Brain microvascular endothelial cell (primary cell): ENCODE measurements at regions not wholly inside any gene's neighbourhood (a gene's known extent, or its start where the extent isn't known, plus 50 kb on each side); places are given as distances from the start of the nearest gene placed in this dataset.

Experiments
- DNase-seq: peaks from one replicate; pipeline ENCODE4 v3.0.0-alpha.2; 2020
- H3K27ac ChIP-seq: fragments of 250-450 bp; sonication (Bioruptor Pico); 2 replicates; pipeline ENCODE4 v1.5.1; 2020; ENCODE audit warnings: mild to moderate bottlenecking, moderate library complexity
- H3K27me3 ChIP-seq: fragments of 250-450 bp; sonication (Bioruptor Pico); replicated peaks from 2 replicates; pipeline ENCODE4 v1.5.1; 2020; ENCODE audit warnings: mild to moderate bottlenecking
- H3K36me3 ChIP-seq: fragments of 250-450 bp; sonication (Bioruptor Pico); replicated peaks from 2 replicates; pipeline ENCODE4 v1.5.1; 2020; ENCODE audit warnings: mild to moderate bottlenecking
- H3K4me3 ChIP-seq: 2 replicates; pipeline ENCODE4 v1.5.1; 2011; ENCODE audit warnings: low read depth, mild to moderate bottlenecking, control low read depth, low read length, moderate library complexity
- CTCF ChIP-seq: IDR thresholded peaks from 2 replicates; pipeline ENCODE4 v1.5.1; 2011; ENCODE audit warnings: low read depth, mild to moderate bottlenecking, moderate library complexity, low read length, control low read depth, inconsistent platforms; ENCODE audit errors: missing control alignments
- in situ Hi-C: cut with HindIII; loops from 2 replicates; pipeline ENCODE4 v1.10.0; 2017; ENCODE audit warnings: low sequenced_read_pairs, low pct_ligation_motif_present

DNA sequence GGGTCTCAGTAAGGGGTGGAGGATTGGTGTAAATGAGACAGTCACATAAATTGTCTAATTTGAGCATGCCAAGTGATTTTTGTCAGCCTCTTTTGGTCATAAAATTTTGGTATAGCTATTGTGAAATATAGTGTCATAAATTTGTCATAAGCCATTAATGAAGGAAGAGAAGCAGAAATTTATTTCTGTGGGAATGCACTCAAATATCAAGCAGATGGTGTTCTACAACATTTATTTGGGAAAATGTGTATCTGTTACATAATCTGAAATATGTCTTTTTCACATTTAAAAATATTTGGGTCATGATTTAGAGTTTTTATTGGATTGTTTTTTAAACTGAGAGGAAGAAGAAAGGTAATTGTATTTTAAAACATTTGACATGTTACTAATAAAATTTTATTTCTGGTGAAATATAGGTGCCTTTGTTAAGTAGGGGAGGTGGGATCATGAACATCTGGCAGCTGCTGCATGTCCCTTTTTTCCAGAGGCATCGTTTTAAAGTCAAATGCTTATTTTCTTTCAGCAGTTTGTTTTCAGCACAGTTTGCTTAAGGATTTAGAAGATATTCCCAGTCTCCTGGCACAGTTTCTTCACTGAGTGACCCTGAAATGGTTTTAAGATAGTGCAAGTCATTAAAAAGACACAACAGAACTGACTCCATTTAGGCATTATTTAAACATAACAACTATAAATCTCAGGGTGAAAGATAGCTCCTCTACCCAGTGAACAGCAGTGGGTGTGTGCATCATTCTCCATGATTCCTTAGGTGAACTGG, 371.7 kb downstream of the SNAPC1 start:
- no peak for DNase-seq
- TF ChIP-seq CTCF: no peak
- no peak overlapping the region for H3K27ac ChIP-seq
- in situ Hi-C loops: no loop called here
- peaks cover 11% of the 10 kb centered on the region for H3K27me3 ChIP-seq
- H3K4me3 ChIP-seq: no peak overlapping the region
- H3K36me3 ChIP-seq: no peaks in the 10 kb centered on the region

DNA sequence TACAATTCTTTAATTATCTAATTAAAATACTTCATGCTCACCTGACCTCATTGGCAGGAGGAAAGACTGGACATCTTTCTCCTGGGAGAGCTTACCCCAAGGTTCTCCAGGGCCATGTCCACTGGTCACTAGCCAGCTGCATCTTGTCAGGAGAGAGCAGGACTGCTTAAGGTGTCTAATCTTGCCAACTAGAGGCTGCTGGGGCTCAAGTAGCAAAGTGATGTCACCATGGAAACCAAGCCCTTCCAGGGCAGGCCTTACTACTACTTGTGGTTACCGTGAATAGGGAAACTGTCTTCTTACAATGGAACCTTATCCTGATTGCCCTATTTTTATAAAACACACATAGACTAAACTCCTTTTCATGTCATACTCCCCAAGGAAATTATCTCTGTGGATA, 376.4 kb downstream of the SNAPC1 start:
- DNase-seq: no peak
- no peak for TF ChIP-seq CTCF
- Histone ChIP-seq H3K27ac (no peak overlapping the region), H3K36me3 (no peaks in the 10 kb centered on the region), H3K4me3 (no peak overlapping the region), H3K27me3 (peaks cover under 1% of the 10 kb centered on the region)
- in situ Hi-C loops: no loop called here

DNA sequence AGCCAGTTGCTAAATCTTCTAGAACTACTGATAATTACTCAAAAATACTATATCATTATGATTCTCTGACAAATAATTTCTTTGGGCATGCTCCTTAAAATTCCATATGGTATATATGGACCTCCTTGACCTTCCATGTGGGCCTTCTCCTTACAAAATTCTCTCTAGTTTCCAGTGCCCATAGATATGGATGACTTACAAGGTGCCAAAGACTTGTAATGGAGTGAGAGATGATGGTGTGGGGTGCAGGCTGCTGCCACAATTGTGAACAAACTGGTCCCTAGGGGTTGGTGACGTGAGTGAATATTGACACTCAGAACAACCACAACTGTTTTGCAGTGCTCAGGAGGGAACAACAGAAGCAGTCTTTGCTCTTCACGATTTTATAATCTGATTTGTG, 378.9 kb downstream of the SNAPC1 start:
- DNase-seq: no peak
- H3K27ac ChIP-seq: no peak overlapping the region
- H3K27me3 ChIP-seq: no peaks in the 10 kb centered on the region
- H3K36me3 ChIP-seq: no peaks in the 10 kb centered on the region
- H3K4me3 ChIP-seq: no peak overlapping the region
- TF ChIP-seq CTCF: no peak
- in situ Hi-C loops: no loop called here

DNA sequence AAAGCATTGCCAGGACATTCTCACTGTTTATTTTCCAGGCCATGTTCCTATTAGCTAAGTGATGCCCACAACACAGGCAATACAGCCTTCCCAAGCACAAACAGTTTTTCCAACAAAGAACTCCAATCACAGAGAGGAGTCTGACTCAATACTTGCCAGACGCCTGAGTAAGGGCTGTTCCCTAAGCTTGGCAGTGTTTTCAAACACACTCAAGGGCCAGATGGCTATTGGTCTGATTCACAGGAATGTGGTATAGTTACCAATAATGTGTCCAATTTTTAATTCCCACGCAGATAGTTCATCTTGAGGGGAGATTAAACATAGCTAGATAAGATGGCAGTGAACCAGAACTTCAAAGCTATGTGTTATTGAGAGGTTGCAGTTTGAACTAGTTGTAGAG, 381.0 kb downstream of the SNAPC1 start:
- DNase-seq: peak; percentile 47
- Histone ChIP-seq H3K27ac (no peak overlapping the region), H3K4me3 (no peak overlapping the region), H3K27me3 (no peaks in the 10 kb centered on the region), H3K36me3 (no peaks in the 10 kb centered on the region)
- in situ Hi-C loops: no loop called here
- no peak for TF ChIP-seq CTCF

DNA sequence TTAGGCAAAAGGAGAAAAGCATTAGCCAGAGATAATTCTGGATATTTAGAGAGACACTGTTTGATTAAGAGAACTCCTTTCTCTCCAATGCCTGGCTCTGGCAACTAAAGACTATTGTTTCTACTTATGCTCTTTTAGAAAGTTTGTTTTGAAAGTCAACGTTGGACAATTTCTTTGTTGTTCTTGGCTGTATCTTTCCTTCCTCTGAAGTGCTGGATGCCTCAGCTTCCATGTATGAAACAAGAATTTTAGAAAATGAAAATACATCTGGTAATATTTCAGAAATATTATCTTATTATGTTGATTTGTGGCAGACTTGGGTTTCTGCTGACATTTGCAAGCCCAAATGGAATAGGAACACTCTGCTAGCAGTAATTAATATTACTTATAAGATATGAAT, 382.6 kb downstream of the SNAPC1 start:
- Histone ChIP-seq H3K27ac (no peak overlapping the region), H3K36me3 (no peaks in the 10 kb centered on the region), H3K4me3 (no peak overlapping the region), H3K27me3 (no peaks in the 10 kb centered on the region)
- no peak for DNase-seq
- in situ Hi-C loops: no loop called here
- TF ChIP-seq CTCF: no peak

DNA sequence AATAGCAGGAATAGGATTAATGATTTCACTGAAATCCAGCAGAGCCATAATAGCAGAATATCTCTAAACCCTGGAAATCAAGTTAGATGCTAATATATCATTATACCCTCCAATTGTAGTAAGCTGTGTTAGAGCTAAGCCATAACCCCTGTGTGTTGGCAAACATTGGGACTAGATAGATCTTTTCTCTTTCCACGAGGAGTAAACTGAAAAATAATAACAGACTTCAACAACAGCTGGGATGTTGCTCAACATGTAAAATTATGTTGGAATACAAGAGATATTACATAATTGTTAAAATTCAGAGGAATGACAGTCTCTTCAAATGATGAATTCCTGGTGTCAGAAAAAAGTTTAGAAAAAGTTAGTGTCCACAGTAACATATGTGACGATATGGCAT, 383.8 kb downstream of the SNAPC1 start:
- no peak overlapping the region for H3K27ac ChIP-seq
- no peak for DNase-seq
- no peaks in the 10 kb centered on the region for H3K27me3 ChIP-seq
- in situ Hi-C loops: no loop called here
- H3K36me3 ChIP-seq: no peaks in the 10 kb centered on the region
- no peak for TF ChIP-seq CTCF
- H3K4me3 ChIP-seq: no peak overlapping the region
